COLO668 (cell line): ENCODE measurements at regions not wholly inside any gene's neighbourhood (a gene's known extent, or its start where the extent isn't known, plus 50 kb on each side); places are given as distances from the start of the nearest gene placed in this dataset.

ENCODE experiments used
- DNase-seq: peaks from one replicate; lab custom pipeline; 2025; ENCODE audit not compliant: unreplicated experiment; lab: John Stamatoyannopoulos, UW

GRCh38 chr2:183995632-183996031, 602.7 kb upstream of the ZNF804A start:
- DNase-seq, result no peak

- no peak for DNase-seq
Observed at GRCh38 chr2:183996825-183997793, 601.2 kb upstream of the ZNF804A start.

GRCh38 chr2:183998041-183998796, 600.1 kb upstream of the ZNF804A start:
- no peak for DNase-seq

- DNase-seq, result no peak
Observed at GRCh38 chr2:183998797-183999190, 599.5 kb upstream of the ZNF804A start.

GRCh38 chr2:184004289-184004947, 593.9 kb upstream of the ZNF804A start:
- no peak for DNase-seq

- DNase-seq, result no peak
Observed at GRCh38 chr2:184004948-184005672, 593.2 kb upstream of the ZNF804A start.

GRCh38 chr2:184006998-184007397, 591.3 kb upstream of the ZNF804A start:
- DNase-seq, result peak; percentile 25

- DNase-seq, result no peak
Observed at GRCh38 chr2:184026961-184027360, 571.4 kb upstream of the ZNF804A start.

- no peak for DNase-seq
Observed at GRCh38 chr2:184030245-184030644, 568.1 kb upstream of the ZNF804A start.

- DNase-seq, result no peak
Observed at GRCh38 chr2:184030989-184031388, 567.3 kb upstream of the ZNF804A start.

GRCh38 chr2:184031402-184032147, 566.8 kb upstream of the ZNF804A start:
- DNase-seq, result no peak

- DNase-seq, result no peak
Observed at GRCh38 chr2:184032983-184033382, 565.3 kb upstream of the ZNF804A start.

GRCh38 chr2:184037273-184037672, 561.1 kb upstream of the ZNF804A start:
- no peak for DNase-seq

- no peak for DNase-seq
Observed at GRCh38 chr2:184039493-184039892, 558.8 kb upstream of the ZNF804A start.

GRCh38 chr2:184040230-184040629, 558.1 kb upstream of the ZNF804A start:
- DNase-seq, result no peak

- no peak for DNase-seq
Observed at GRCh38 chr2:184041077-184041476, 557.3 kb upstream of the ZNF804A start.

- no peak for DNase-seq
Observed at GRCh38 chr2:184041777-184042176, 556.6 kb upstream of the ZNF804A start.

GRCh38 chr2:184047536-184047935, 550.8 kb upstream of the ZNF804A start:
- DNase-seq, result no peak

- no peak for DNase-seq
Observed at GRCh38 chr2:184049566-184049965, 548.8 kb upstream of the ZNF804A start.

- DNase-seq, result peak; percentile 10
Observed at GRCh38 chr2:184053326-184053725, 545.0 kb upstream of the ZNF804A start.
